Ureter (tissue), 1 donor: ENCODE measurements at regions not wholly inside any gene's neighbourhood (a gene's known extent, or its start where the extent isn't known, plus 50 kb on each side); places are given as distances from the start of the nearest gene placed in this dataset.
A peak's percentile ranks its signal among the peaks of the same experiment; 100 is the strongest.
"Not testable (repeated sequence)": the region's sequence is repeated elsewhere in the genome, so short reads cannot be mapped to it uniquely, and the experiment has no call there.

Experiments
- DNase-seq: peaks from one replicate; pipeline ENCODE4 v3.0.0-alpha.2; 2020; ENCODE audit warnings: low spot score
- donor health status: DM: yes; HTN: yes; CAD: no.

- DNase-seq = no peak
Measured at GRCh38 chr20:29763821-29764511, 1493.5 kb upstream of the DEFB115 start.

DNA sequence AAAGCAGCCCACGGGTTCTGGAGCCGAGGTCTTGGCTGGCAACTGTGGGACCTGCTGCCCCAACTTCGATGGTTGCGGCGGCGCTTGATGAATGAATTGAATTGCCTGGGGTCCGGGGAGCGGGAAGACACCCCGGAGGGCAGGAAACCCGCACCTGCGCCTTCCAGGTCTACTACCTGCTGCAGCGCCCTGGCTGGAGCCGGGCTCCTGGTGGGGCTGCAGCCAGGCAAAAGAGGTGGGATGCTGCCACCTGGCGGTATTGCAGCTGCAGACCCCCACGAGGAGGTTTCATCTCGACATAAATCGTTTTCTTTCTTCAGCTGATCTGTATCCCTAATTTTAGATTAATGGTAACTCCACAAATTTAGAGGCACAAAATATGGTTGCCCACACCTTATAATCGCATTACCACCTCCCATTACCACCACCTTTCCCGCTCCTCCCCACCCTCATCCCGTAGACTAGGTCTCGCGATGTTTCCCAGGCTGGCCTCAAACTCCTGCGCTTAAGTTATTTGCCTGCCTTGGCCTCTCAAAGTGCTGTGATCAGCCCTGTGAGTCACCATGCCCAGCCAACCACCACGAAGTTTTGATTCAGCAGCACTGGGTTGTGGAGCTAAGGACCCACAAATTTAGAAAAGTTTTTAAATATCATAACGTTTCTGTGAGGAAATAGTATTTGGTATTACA, 1492.4 kb upstream of the DEFB115 start:
- not testable (repeated sequence) for DNase-seq

DNA sequence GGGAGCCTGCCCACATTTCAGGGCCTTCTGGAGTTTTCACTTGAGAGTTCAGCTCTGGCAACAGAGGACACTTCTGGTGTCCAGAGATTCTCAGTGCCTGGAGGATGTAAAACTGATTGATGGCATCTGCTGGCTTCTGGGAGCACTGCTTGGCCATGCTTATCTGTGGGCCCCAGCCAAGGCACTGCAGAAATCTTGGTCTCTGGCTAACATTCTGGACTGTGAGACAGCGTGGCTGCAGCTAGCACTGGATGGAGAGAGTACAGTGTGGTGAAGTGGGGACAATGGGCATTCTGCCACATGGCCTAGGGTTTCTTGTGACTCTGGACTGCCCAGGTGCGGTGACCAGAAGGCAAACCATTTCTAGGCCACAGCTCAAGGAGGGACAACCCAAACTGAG, 1479.4 kb upstream of the DEFB115 start:
- DNase-seq = not testable (repeated sequence)

GRCh38 chr20:29781217-29781616, 1476.2 kb upstream of the DEFB115 start:
- DNase-seq = not testable (repeated sequence)

- not testable (repeated sequence) for DNase-seq
Measured at GRCh38 chr20:29781891-29782290, 1475.6 kb upstream of the DEFB115 start.

- DNase-seq = not testable (repeated sequence)
Measured at GRCh38 chr20:29787456-29787855, 1470.0 kb upstream of the DEFB115 start.

DNA sequence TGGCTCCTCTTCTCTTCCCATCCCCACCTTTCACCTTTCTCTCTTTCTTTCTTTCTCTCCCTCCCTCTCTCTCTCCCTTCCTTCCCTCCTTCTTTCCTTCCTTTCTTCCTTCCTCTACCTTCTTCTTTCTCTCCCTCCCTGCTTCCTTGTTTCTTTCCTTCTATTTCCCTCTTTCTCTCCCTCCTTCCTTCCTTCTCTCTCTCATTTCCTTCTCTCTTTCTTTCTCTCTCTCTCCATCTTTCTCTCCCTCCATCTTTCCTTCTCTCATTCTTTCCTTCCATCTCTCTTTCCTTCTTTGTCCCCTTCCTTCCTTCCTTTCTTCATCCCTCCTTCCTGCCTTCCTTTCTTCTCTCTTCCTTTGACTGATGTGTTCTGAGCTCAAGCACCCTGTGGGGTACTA, 1467.0 kb upstream of the DEFB115 start:
- DNase-seq = no peak

DNA sequence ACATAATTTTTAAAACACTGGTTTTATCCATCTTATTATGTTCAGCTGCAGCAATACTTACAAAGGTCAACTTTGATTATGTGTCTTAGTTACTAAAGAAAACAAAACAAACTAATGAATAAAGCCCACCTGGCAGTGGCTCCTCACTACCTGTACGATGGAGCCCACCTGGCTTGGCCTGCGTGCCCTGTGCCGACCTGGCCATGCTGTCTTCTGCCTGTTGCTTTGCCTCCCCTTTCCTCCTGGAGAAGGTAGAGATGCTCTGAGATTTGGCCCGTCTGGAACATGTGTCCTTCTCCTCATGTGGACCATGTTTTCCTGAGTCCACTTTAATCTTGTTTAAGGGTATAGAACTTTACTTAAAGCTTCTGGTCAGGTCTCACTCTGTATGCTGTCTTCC, 1426.0 kb upstream of the DEFB115 start:
- not testable (repeated sequence) for DNase-seq

GRCh38 chr20:29868014-29868413, 1389.5 kb upstream of the DEFB115 start:
- not testable (repeated sequence) for DNase-seq

DNA sequence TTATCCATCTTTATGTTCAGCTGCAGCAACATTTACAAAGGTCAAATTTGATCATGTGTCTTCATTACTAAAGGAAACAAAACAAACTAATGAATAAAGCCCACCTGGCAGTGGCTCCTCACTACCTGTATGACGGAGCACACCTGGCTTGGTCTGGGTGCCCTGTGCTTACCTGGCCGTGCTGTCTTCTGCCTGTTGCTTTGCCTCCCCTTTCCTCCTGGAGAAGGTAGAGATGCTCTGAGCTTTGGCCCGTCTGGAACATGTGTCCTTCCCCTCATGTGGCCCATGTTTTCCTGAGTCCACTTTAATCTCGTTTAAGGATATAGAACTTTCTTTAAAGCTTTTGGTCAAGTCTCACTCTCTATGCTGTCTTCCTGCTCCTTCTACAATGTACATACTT, 1388.8 kb upstream of the DEFB115 start:
- not testable (repeated sequence) for DNase-seq

DNA sequence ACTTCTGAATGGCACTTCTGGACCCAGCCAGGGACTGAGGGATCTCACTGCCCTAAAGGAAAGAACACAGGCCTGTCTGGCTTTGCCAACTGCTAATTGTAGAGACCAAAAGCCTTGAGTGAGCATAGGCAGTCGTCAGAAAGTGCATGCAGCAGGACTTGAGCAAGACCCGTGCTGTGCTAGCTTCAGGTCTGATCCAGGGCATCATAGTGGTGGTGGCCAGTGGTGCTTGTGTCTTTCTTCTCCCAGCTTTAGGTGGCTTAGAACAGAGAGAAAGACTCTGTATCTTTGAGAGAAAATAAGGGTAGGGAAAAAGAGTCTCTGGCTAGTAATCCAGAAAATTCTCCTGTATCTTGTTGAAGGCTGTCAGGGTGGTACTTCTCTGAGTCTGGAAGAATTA, 1385.6 kb upstream of the DEFB115 start:
- DNase-seq = not testable (repeated sequence)

DNA sequence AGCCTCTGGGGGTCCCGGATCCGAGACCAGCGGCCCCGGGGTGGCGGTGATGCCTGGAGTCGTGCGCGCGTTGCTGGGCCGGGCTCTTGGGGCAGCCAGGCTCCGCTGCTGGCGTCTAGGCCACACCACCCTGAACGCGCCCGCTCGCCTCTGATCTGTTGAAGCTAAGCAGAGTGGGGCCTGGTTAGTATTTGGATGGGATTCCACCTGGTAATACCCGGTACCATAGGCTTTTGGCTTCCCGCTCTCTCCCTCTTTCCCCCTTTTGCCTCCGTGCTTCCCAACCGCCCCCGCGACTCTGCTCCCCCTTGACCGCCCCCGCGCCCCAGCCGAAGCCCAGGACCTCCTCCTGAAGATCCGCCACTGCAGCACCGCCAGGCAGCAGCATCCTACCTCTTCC, 1383.5 kb upstream of the DEFB115 start:
- peak; percentile 67 for DNase-seq

- no peak for DNase-seq
Measured at GRCh38 chr20:29874476-29875202, 1382.8 kb upstream of the DEFB115 start.

GRCh38 chr20:29875321-29876083, 1382.0 kb upstream of the DEFB115 start:
- DNase-seq = not testable (repeated sequence)

- DNase-seq = not testable (repeated sequence)
Measured at GRCh38 chr20:29876084-29876910, 1381.2 kb upstream of the DEFB115 start.

GRCh38 chr20:29876911-29877285, 1380.6 kb upstream of the DEFB115 start:
- DNase-seq = no peak

DNA sequence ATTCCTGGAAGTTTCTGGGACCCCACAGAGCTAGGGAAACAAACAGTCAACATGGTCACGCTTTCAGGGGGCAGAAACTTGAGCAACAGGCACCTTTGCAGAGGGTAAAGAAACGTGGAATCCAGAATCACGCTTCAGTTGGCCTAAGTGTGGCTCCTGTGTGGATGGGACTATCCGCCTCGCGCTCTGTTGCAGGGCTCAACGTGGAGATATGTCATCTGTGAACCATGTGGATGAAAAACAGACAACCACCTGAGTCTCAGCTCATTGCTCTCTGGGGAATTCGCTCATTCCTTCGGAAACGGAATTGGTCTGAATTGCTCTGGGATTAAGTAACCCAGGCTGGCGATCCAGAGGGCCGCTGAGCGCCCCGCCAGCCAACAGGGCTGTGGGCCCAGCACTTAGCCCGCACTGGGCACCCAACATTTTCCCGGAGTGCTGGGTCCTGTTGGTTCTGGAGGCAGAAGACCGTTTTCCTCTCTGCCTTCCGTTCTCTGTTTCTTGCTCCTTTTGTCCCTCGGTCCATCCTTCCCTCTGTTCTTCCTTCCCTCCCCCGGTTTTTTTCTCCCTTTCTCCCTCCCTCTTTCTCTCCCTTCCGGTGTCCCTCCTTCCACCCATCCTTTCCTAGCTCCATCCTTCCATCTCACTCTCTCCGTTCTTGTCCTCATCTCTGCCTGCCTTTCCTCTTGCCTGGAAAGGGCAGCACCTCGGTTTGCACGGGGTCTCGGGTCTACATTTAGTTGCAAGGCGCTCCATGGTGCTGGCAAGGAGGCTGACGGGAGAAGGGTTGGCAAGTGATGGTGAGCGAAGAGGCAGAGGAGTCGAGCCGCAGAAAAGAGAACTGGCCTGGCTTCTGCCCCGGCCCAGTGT, 1379.8 kb upstream of the DEFB115 start:
- DNase-seq = not testable (repeated sequence)

DNA sequence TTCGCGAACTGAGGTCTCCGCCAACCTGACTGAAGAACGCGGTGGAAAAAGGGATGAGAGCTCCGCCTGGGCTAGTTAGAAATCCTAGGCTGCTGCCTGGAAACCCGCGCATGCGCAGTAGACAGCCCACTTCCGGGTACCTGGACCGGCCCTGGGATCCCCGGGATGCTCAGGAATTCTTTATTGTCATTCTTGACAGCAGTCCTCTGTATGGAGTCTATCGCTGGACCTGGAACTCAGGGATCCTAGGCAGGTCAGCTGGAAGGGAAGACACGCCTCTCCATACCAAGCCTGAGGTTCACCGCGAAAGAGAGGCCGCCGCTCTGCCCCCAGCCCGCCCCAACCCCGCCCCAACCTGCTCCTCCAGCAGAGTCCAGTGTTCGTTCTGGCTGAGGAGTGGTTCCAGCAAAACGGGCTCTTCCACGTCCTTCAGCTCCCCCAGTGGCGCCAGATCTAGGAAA, 1379.2 kb upstream of the DEFB115 start:
- no peak for DNase-seq

DNA sequence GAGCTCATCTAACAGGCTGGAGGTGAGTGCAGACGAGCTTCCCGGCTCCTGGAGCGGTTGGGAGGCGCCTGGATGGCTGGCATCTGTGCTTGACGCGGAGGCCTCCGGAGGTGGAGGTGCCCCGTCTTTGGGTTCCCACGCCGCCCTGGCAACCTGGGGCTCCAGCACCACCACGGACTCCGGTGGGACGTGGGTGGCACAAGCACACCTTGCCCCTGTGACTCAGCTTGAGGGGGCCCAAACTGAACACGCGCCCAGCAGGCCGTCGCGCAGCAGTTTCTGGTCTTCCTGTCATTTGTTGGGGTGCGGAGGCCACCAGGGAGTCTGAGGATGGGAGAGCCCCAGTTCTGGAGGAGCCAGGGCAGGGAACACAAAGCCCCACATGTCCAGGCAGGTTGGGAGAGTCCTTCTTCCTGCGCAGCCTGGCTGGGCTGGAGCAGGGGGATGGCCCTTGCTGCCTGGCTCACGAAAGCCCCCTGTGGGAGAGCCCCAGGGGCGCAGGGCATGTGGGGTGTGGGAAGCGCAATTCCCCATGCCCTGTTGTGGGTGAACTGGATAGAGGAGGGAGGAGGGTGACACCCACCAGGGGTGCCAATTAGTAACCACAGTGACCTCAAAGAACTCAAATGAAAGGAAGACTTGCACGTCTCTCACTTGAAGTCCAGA, 1378.6 kb upstream of the DEFB115 start:
- peak; percentile 58 for DNase-seq
